GM12873 (cell line): ENCODE measurements at regions not wholly inside any gene's neighbourhood (a gene's known extent, or its start where the extent isn't known, plus 50 kb on each side); places are given as distances from the start of the nearest gene placed in this dataset.

Experiments
- TF ChIP-seq, protein P1 (sequence below): IDR thresholded peaks from 2 replicates; pipeline ENCODE4 v1.5.1; 2012; ENCODE audit warnings: low read depth, mild to moderate bottlenecking, moderate library complexity, low read length, control low read depth; ENCODE audit not compliant: insufficient read depth; ENCODE audit errors: missing control alignments

DNA sequence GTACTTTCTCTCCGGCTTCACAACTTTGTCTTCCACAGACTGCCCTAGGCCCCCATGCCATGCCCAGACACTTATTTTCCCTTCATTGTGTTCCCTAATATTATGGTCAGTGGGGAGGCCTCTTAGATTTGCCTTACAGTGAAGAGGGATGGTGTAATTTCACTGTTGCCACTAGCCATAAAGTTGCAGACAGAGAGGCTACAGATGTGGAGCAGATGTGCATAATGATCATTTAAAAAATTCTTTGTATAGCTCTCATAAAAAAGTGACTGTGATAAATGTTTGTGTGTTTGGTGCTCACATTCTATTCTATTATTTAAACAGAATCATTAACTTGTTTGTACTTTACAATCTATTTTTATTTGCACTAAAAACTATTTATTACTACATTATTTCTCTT is 67.5 kb upstream of the FN1 start:
- TF ChIP-seq, protein P1, sequence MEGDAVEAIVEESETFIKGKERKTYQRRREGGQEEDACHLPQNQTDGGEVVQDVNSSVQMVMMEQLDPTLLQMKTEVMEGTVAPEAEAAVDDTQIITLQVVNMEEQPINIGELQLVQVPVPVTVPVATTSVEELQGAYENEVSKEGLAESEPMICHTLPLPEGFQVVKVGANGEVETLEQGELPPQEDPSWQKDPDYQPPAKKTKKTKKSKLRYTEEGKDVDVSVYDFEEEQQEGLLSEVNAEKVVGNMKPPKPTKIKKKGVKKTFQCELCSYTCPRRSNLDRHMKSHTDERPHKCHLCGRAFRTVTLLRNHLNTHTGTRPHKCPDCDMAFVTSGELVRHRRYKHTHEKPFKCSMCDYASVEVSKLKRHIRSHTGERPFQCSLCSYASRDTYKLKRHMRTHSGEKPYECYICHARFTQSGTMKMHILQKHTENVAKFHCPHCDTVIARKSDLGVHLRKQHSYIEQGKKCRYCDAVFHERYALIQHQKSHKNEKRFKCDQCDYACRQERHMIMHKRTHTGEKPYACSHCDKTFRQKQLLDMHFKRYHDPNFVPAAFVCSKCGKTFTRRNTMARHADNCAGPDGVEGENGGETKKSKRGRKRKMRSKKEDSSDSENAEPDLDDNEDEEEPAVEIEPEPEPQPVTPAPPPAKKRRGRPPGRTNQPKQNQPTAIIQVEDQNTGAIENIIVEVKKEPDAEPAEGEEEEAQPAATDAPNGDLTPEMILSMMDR: no peak

DNA sequence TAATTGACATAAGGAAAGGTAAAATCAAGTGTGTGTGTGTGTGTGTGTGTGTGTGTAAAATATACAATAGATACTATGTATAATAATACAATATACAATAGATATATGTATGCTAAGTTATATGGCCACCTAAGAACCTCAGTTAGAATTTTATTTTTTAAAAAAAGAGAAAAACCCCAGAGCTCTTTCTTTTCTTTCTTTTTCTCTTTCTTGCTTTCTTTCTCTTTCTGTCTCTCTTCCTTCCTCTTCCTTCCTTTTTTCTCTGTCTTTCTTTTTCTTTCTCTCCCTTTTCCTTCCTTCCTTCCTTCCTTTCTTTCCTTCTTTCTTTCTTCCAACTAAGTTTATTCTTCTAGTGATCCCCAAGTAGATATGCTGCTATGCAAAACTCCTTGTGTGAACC is 64.6 kb upstream of the FN1 start:
- TF ChIP-seq, protein P1: no peak

GRCh38 chr2:215499331-215499730 is 63.5 kb upstream of the FN1 start:
- TF ChIP-seq, protein P1: no peak

- TF ChIP-seq, protein P1: no peak
Measured at GRCh38 chr2:215498431-215498830, 62.6 kb upstream of the FN1 start.

DNA sequence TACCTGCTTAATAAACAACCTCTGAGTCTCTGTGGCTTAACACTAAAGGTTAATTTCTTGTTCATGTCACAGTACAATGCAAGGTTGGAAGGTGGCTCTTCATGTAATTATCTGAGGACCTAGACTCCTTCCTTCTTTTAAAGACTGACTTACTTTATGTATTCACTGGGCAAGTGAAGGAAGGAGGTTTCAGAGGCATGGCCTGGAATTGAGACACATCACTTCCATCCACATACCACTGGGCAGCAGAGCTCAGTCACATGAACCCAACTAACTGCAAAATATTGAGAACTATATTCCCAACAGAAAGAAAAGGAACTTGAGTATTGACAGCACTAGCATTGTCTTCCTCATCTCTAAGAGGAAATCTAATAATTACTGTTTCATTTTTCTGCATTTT is 57.5 kb upstream of the FN1 start:
- TF ChIP-seq, protein P1: no peak

GRCh38 chr2:215489288-215489848 is 53.5 kb upstream of the FN1 start:
- TF ChIP-seq, protein P1: no peak

DNA sequence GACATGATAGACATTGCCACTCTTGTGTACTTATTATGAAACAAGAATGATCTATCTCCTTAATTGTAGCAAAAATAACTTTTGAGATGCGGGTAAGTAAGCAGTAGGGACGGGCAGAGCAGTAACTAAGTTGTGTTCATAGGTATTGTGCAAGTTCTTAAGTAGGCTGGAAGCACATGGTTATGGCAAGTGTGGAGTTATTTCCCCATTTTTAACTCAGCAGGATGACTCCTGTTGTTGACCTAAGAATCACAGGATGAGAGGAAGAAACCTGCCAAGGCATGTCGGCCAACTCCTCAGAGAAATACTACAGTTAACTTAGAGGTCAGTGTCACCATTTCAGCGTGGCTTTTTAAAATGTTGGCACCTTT is 51.1 kb upstream of the FN1 start:
- TF ChIP-seq, protein P1: no peak
